A673 (cell line): ENCODE measurements at regions not wholly inside any gene's neighbourhood (a gene's known extent, or its start where the extent isn't known, plus 50 kb on each side); places are given as distances from the start of the nearest gene placed in this dataset.
A peak's percentile ranks its signal among the peaks of the same experiment; 100 is the strongest.

Experiments
- BruUV-seq: library from RNA; stranded (reverse); fragments of 400-500 nt; replicated peaks from 2 replicates; lab custom pipeline; 2021; lab: Mats Ljungman, UMichigan
- CTCF ChIA-PET: fragments of 300-600 bp; sonication (Branson Sonifier 250); formaldehyde crosslinking; loops from one replicate; lab custom pipeline; 2022; ENCODE audit warnings: antibody characterized with exemption; lab: Charles Lee
- POLR2A ChIA-PET: fragments of 300-600 bp; sonication (Branson Sonifier 250); formaldehyde crosslinking; loops from one replicate; lab custom pipeline; 2022; ENCODE audit warnings: antibody characterized with exemption; ENCODE audit not compliant: low non-redundant PET; lab: Charles Lee
- DNase-seq: peaks from one replicate; pipeline ENCODE4 v3.0.0-alpha.2; 2015; ENCODE audit warnings: low spot score
- H3K27ac ChIP-seq: fragments of 200-600 bp; sonication (generic); 2 replicates; pipeline ENCODE4 v1.5.1; 2016; ENCODE audit warnings: mixed run types, low read depth, mild to moderate bottlenecking, mixed read lengths, antibody characterized with exemption, low read length; ENCODE audit not compliant: poor library complexity, severe bottlenecking
- H3K27me3 ChIP-seq: fragments of 200-600 bp; sonication (generic); replicated peaks from 2 replicates; pipeline ENCODE4 v1.6.1; 2017; ENCODE audit warnings: mixed run types, low read depth, mild to moderate bottlenecking, mixed read lengths, antibody characterized with exemption, low read length; ENCODE audit not compliant: insufficient read depth, poor library complexity
- H3K36me3 ChIP-seq: fragments of 200-600 bp; sonication (generic); 2 replicates; pipeline ENCODE4 v1.6.1; 2016; ENCODE audit warnings: mixed run types, mild to moderate bottlenecking, mixed read lengths, antibody characterized with exemption, low read length; ENCODE audit not compliant: insufficient read depth, poor library complexity, severe bottlenecking
- H3K4me1 ChIP-seq: fragments of 200-600 bp; sonication (generic); 2 replicates; pipeline ENCODE4 v1.6.1; 2017; ENCODE audit warnings: mixed run types, mild to moderate bottlenecking, mixed read lengths, antibody characterized with exemption, low read length; ENCODE audit not compliant: insufficient read depth, poor library complexity, severe bottlenecking
- H3K4me3 ChIP-seq: fragments of 200-600 bp; sonication (generic); 2 replicates; pipeline ENCODE4 v1.5.1; 2016; ENCODE audit warnings: low read depth, mixed run types, mild to moderate bottlenecking, mixed read lengths, low read length; ENCODE audit not compliant: poor library complexity, severe bottlenecking
- H3K9me3 ChIP-seq: fragments of 200-600 bp; sonication (generic); 2 replicates; pipeline ENCODE4 v1.6.1; 2016; ENCODE audit warnings: mixed run types, low read depth, mild to moderate bottlenecking, mixed read lengths, antibody characterized with exemption, low read length; ENCODE audit not compliant: poor library complexity, severe bottlenecking
- CTCF ChIP-seq: fragments of 300-800, 200-600 bp; sonication (generic); conservative IDR thresholded peaks from 2 replicates; pipeline ENCODE4 v1.5.1; 2017; ENCODE audit warnings: low read depth, mild to moderate bottlenecking, antibody characterized with exemption, low read length, moderate library complexity, mixed read lengths
- EZH2 ChIP-seq: fragments of 200-600 bp; sonication (generic); IDR thresholded peaks from 2 replicates; pipeline ENCODE4 v1.6.1; 2017; ENCODE audit warnings: borderline replicate concordance, low read depth, mild to moderate bottlenecking, mixed read lengths, antibody characterized with exemption, low read length; ENCODE audit not compliant: poor library complexity, severe bottlenecking
- intact Hi-C: fragments of 100-400 bp; cut with micrococcal nuclease; formaldehyde crosslinking; loops from one replicate; pipeline ENCODE4 v1.10.0; 2022; ENCODE audit not compliant: unreplicated experiment

- Histone ChIP-seq H3K36me3 (no peaks in the 10 kb centered on the region), H3K27me3 (no peaks in the 10 kb centered on the region), H3K4me1 (no peaks in the 10 kb centered on the region), H3K4me3 (no peak overlapping the region), H3K27ac (no peak overlapping the region), H3K9me3 (no peaks in the 10 kb centered on the region)
- intact Hi-C loops: no loop called here
- no TSS peak for BruUV-seq
- POLR2A ChIA-PET: no interaction called here
- DNase-seq: peak; percentile 37
- TF ChIP-seq CTCF (peak; percentile 56), EZH2 (no peak)
- CTCF ChIA-PET: no interaction called here
These were observed 83.9 kb upstream of the CEP85L start for GRCh38 chr6:118735320-118735719.

GRCh38 chr6:118725944-118726343, 74.6 kb upstream of the CEP85L start:
- no peak for DNase-seq
- H3K27ac ChIP-seq: no peak overlapping the region
- no peaks in the 10 kb centered on the region for H3K4me1 ChIP-seq
- H3K27me3 ChIP-seq: no peaks in the 10 kb centered on the region
- intact Hi-C loops: no loop called here
- no TSS peak for BruUV-seq
- no peak for TF ChIP-seq EZH2
- CTCF ChIA-PET: no interaction called here
- H3K36me3 ChIP-seq: no peaks in the 10 kb centered on the region
- POLR2A ChIA-PET: no interaction called here
- H3K4me3 ChIP-seq: no peak overlapping the region
- H3K9me3 ChIP-seq: no peaks in the 10 kb centered on the region

GRCh38 chr6:118724211-118724610, 72.8 kb upstream of the CEP85L start:
- H3K27me3 ChIP-seq: no peaks in the 10 kb centered on the region
- TF ChIP-seq EZH2 (no peak), CTCF (no peak)
- BruUV-seq: no TSS peak
- no peak overlapping the region for H3K27ac ChIP-seq
- H3K4me3 ChIP-seq: no peak overlapping the region
- H3K36me3 ChIP-seq: no peaks in the 10 kb centered on the region
- ChIA-PET POLR2A (no interaction called here), CTCF (no interaction called here)
- H3K4me1 ChIP-seq: no peaks in the 10 kb centered on the region
- intact Hi-C loops: no loop called here
- DNase-seq: no peak
- H3K9me3 ChIP-seq: no peaks in the 10 kb centered on the region
